ENCODE measurements at regions not wholly inside any gene's neighbourhood (a gene's known extent, or its start where the extent isn't known, plus 50 kb on each side); places are given as distances from the start of the nearest gene placed in this dataset.

DNA sequence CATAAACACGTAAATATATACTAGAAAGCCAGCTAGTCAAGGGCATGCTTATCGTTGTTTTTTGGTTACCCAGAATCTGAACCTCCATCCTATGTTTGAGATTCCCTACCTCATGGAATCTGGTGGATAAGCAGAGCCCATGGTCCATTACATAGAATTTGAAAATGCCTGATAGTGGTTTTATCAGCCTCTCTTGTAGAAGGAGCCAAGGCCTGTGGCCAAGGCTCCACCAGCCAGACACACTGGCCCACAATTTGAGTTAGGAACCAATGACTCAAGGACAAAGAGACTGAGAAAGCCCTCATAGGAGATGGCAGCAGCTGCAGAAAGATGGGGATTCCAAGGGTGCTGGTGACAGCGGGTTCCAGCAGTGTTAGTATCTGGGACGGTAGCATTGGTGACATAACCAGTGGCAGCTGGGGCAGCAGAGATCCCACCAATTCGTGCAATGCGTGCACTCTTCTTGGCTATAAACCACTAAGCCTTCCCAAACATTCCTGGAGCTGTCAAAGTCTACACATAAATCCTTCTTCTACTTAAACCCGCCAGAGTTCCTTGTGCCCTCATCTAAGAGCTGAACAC is 51.2 kb upstream of the RMDN2 start:
- TF ChIP-seq, protein P1, sequence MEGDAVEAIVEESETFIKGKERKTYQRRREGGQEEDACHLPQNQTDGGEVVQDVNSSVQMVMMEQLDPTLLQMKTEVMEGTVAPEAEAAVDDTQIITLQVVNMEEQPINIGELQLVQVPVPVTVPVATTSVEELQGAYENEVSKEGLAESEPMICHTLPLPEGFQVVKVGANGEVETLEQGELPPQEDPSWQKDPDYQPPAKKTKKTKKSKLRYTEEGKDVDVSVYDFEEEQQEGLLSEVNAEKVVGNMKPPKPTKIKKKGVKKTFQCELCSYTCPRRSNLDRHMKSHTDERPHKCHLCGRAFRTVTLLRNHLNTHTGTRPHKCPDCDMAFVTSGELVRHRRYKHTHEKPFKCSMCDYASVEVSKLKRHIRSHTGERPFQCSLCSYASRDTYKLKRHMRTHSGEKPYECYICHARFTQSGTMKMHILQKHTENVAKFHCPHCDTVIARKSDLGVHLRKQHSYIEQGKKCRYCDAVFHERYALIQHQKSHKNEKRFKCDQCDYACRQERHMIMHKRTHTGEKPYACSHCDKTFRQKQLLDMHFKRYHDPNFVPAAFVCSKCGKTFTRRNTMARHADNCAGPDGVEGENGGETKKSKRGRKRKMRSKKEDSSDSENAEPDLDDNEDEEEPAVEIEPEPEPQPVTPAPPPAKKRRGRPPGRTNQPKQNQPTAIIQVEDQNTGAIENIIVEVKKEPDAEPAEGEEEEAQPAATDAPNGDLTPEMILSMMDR (IDR thresholded peaks at IDR 0.05) = no peak
- Histone ChIP-seq H3K4me3 (no peak overlapping the region), H3K27ac (no peak overlapping the region)
- DNase-seq (ENCODE audit: low spot score) = no peak

DNA sequence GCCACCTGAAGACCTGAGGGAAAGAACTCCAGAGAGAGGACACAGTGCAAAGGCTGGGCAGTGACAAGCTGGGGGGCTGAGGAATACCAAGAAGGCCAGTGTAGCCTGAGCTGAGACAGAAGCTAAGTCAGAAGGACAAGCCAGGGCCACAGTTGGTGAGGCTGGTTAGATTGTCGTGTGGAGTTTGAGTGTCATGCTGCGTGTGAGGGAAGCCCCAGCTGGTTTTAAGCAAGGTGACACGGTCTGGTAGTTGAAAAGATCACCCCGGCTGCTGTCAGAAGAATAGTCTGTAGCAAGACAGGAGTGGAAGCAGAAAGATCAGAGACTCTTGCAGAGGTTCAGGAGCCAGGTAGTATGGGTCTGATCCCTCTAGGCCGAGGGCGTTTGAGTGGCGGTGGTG is 50.6 kb upstream of the RMDN2 start:
- TF ChIP-seq, protein P1 (IDR thresholded peaks at IDR 0.05) = no peak
- Histone ChIP-seq H3K27ac (no peak overlapping the region), H3K4me3 (no peak overlapping the region)
- no peak for DNase-seq (ENCODE audit: low spot score)
